Caco-2 (cell line): ENCODE measurements at regions not wholly inside any gene's neighbourhood (a gene's known extent, or its start where the extent isn't known, plus 50 kb on each side); places are given as distances from the start of the nearest gene placed in this dataset.
A peak's percentile ranks its signal among the peaks of the same experiment; 100 is the strongest.

ENCODE experiments used
- BruUV-seq: library from RNA; stranded (reverse); fragments of 400-500 nt; replicated peaks from 2 replicates; lab custom pipeline; 2021; lab: Mats Ljungman, UMichigan
- CTCF ChIA-PET: fragments of 300-600 bp; sonication (Branson Sonifier 250); formaldehyde crosslinking; loops from one replicate; lab custom pipeline; 2022; ENCODE audit warnings: antibody characterized with exemption; lab: Charles Lee
- POLR2A ChIA-PET: fragments of 300-600 bp; sonication (Branson Sonifier 250); formaldehyde crosslinking; loops from one replicate; lab custom pipeline; 2022; ENCODE audit warnings: antibody characterized with exemption; lab: Charles Lee
- DNase-seq, 2 experiments: peaks; one replicate each; pipeline versions ENCODE4 v3.0.0 to v3.0.0-alpha.2; 2020 to 2022
- H3K27me3 ChIP-seq: replicated peaks from 2 replicates; pipeline ENCODE4 v1.6.0; 2011; ENCODE audit warnings: low read length; ENCODE audit not compliant: control insufficient read depth, insufficient read depth
- H3K36me3 ChIP-seq: 2 replicates; pipeline ENCODE4 v1.5.1; 2011; ENCODE audit warnings: low read length; ENCODE audit not compliant: control insufficient read depth, insufficient read depth
- H3K4me1 ChIP-seq: fragments of 250-450 bp; sonication (Bioruptor Pico); 2 replicates; pipeline ENCODE4 v1.5.1; 2020; ENCODE audit warnings: mild to moderate bottlenecking
- H3K4me3 ChIP-seq: 2 replicates; pipeline ENCODE4 v1.5.1; 2011; ENCODE audit warnings: low read depth, mild to moderate bottlenecking, control low read depth, low read length
- H3K9me3 ChIP-seq: fragments of 250-450 bp; sonication (Bioruptor Pico); 2 replicates; pipeline ENCODE4 v1.5.1; 2020; ENCODE audit warnings: mild to moderate bottlenecking, moderate library complexity
- H3K27ac Mint-ChIP-seq: one replicate; pipeline ENCODE4 v1.8.0; 2022; ENCODE audit warnings: mixed read lengths; ENCODE audit not compliant: unreplicated experiment
- H3K27me3 Mint-ChIP-seq: one replicate; pipeline ENCODE4 v1.8.0; 2022; ENCODE audit warnings: mixed read lengths; ENCODE audit not compliant: insufficient read depth, unreplicated experiment
- H3K36me3 Mint-ChIP-seq: one replicate; pipeline ENCODE4 v1.8.0; 2022; ENCODE audit warnings: mild to moderate bottlenecking, mixed read lengths; ENCODE audit not compliant: insufficient read depth, unreplicated experiment
- H3K4me1 Mint-ChIP-seq: one replicate; pipeline ENCODE4 v1.8.0; 2022; ENCODE audit warnings: low read depth, mixed read lengths; ENCODE audit not compliant: unreplicated experiment
- H3K4me3 Mint-ChIP-seq: one replicate; pipeline ENCODE4 v1.8.0; 2022; ENCODE audit warnings: mild to moderate bottlenecking, moderate library complexity, mixed read lengths; ENCODE audit not compliant: unreplicated experiment
- H3K9me3 Mint-ChIP-seq: one replicate; pipeline ENCODE4 v1.8.0; 2022; ENCODE audit warnings: mixed read lengths; ENCODE audit not compliant: unreplicated experiment
- CTCF ChIP-seq, 2 experiments: fragments of 200-600 bp in 1 of 2; IDR thresholded peaks; 1 replicate in 1 of 2; 2 replicates in 1 of 2; pipeline versions ENCODE4 v1.5.1 to v1.8.0; 2011 to 2022; ENCODE audit warnings: antibody characterized with exemption in 1 of 2, control low read depth in 1 of 2, inconsistent platforms in 1 of 2, low read depth in 1 of 2, low read length in 1 of 2, mild to moderate bottlenecking in 1 of 2, moderate library complexity in 1 of 2; ENCODE audit not compliant: insufficient read depth in 1 of 2, severe bottlenecking in 1 of 2, unreplicated experiment in 1 of 2
- intact Hi-C: fragments of 100-400 bp; cut with micrococcal nuclease; formaldehyde crosslinking; loops from one replicate; pipeline ENCODE4 v1.10.0; 2022; ENCODE audit not compliant: unreplicated experiment

- DNase-seq, result no peak
- no peaks in the 10 kb centered on the region for H3K36me3 ChIP-seq
- ChIA-PET POLR2A (no interaction called here), CTCF (no interaction called here)
- H3K27ac Mint-ChIP-seq, result no peak overlapping the region
- no peak for TF ChIP-seq CTCF (IDR thresholded peaks at IDR 0.05; ENCODE audit: insufficient read depth in 1 of 2, low read depth in 1 of 2, low read length in 1 of 2, severe bottlenecking in 1 of 2, unreplicated experiment in 1 of 2)
- H3K27me3 ChIP-seq, result no peaks in the 10 kb centered on the region
- intact Hi-C loops, result no loop called here
- no peak overlapping the region for H3K4me3 ChIP-seq
- BruUV-seq, result no TSS peak
- H3K4me1 ChIP-seq, result no peaks in the 10 kb centered on the region
- H3K9me3 ChIP-seq, result no peaks in the 10 kb centered on the region
- H3K4me1 Mint-ChIP-seq, result no peaks in the 10 kb centered on the region
- peaks cover 7% of the 10 kb centered on the region for H3K27me3 Mint-ChIP-seq
- H3K36me3 Mint-ChIP-seq, result no peaks in the 10 kb centered on the region
- H3K9me3 Mint-ChIP-seq, result no peaks in the 10 kb centered on the region
- H3K4me3 Mint-ChIP-seq, result no peak overlapping the region
Measured at GRCh38 chr9:86513429-86513828, 159.2 kb upstream of the TUT7 start.

- intact Hi-C loops, result no loop called here
- no peak overlapping the region for H3K4me3 ChIP-seq
- H3K36me3 ChIP-seq, result no peaks in the 10 kb centered on the region
- ChIA-PET CTCF (no interaction called here), POLR2A (no interaction called here)
- H3K9me3 Mint-ChIP-seq, result no peaks in the 10 kb centered on the region
- H3K36me3 Mint-ChIP-seq, result no peaks in the 10 kb centered on the region
- H3K4me1 Mint-ChIP-seq, result no peaks in the 10 kb centered on the region
- BruUV-seq, result no TSS peak
- no peaks in the 10 kb centered on the region for H3K27me3 ChIP-seq
- H3K4me1 ChIP-seq, result no peaks in the 10 kb centered on the region
- no peak overlapping the region for H3K4me3 Mint-ChIP-seq
- no peak for DNase-seq
- TF ChIP-seq CTCF (IDR thresholded peaks at IDR 0.05; ENCODE audit: insufficient read depth in 1 of 2, low read depth in 1 of 2, low read length in 1 of 2, severe bottlenecking in 1 of 2, unreplicated experiment in 1 of 2), result no peak
- H3K9me3 ChIP-seq, result no peaks in the 10 kb centered on the region
- H3K27me3 Mint-ChIP-seq, result peaks cover 7% of the 10 kb centered on the region
- no peak overlapping the region for H3K27ac Mint-ChIP-seq
Measured at GRCh38 chr9:86512929-86513328, 158.7 kb upstream of the TUT7 start.

- no peaks in the 10 kb centered on the region for H3K4me1 Mint-ChIP-seq
- H3K27me3 Mint-ChIP-seq, result peaks cover 7% of the 10 kb centered on the region
- TF ChIP-seq CTCF (IDR thresholded peaks at IDR 0.05; ENCODE audit: insufficient read depth in 1 of 2, low read depth in 1 of 2, low read length in 1 of 2, severe bottlenecking in 1 of 2, unreplicated experiment in 1 of 2), result no peak
- Histone ChIP-seq H3K9me3 (no peaks in the 10 kb centered on the region), H3K36me3 (no peaks in the 10 kb centered on the region), H3K4me3 (no peak overlapping the region), H3K4me1 (no peaks in the 10 kb centered on the region), H3K27me3 (no peaks in the 10 kb centered on the region)
- intact Hi-C loops, result no loop called here
- ChIA-PET POLR2A (no interaction called here), CTCF (no interaction called here)
- H3K27ac Mint-ChIP-seq, result no peak overlapping the region
- no peak overlapping the region for H3K4me3 Mint-ChIP-seq
- no peaks in the 10 kb centered on the region for H3K9me3 Mint-ChIP-seq
- BruUV-seq, result no TSS peak
- no peaks in the 10 kb centered on the region for H3K36me3 Mint-ChIP-seq
- DNase-seq, result peak in 1 of 2 experiments; percentile 48
Measured at GRCh38 chr9:86511614-86512360, 157.6 kb upstream of the TUT7 start.
